Frontal cortex (tissue), 3 donors: ENCODE measurements at regions not wholly inside any gene's neighbourhood (a gene's known extent, or its start where the extent isn't known, plus 50 kb on each side); places are given as distances from the start of the nearest gene placed in this dataset.
"Not testable (repeated sequence)": the region's sequence is repeated elsewhere in the genome, so short reads cannot be mapped to it uniquely, and the experiment has no call there.

ENCODE experiments used
- DNase-seq, 2 donors: peaks; one replicate each; pipeline ENCODE4 v3.0.0; 2012; ENCODE audit warnings: low spot score in 2 of 2
- FAIRE-seq: peaks from 2 replicates; lab custom pipeline; 2012; peaks lifted over from hg19 to GRCh38; lab: Jason Lieb, UNC
- donor health status: control.
- donor health status: control.
- donor health status: control.

- not testable (repeated sequence) for DNase-seq, FAIRE-seq
Measured at GRCh38 chrX:74098407-74098806, 205.6 kb upstream of the ZCCHC13 start.

- DNase-seq (no peak), FAIRE-seq (no peak)
Measured at GRCh38 chrX:74090049-74090448, 213.9 kb upstream of the ZCCHC13 start.

GRCh38 chrX:74085642-74086236 is 218.2 kb upstream of the ZCCHC13 start:
- FAIRE-seq = no peak
- no peak for DNase-seq

GRCh38 chrX:74080165-74080564 is 223.8 kb upstream of the ZCCHC13 start:
- no peak for DNase-seq
- no peak for FAIRE-seq

GRCh38 chrX:74065831-74066390 is 213.4 kb upstream of the XIST start:
- no peak for FAIRE-seq
- no peak for DNase-seq

GRCh38 chrX:74063426-74064155 is 211.1 kb upstream of the XIST start:
- no peak for DNase-seq
- FAIRE-seq = no peak

- FAIRE-seq (no peak), DNase-seq (no peak)
Measured at GRCh38 chrX:74061879-74062278, 209.4 kb upstream of the XIST start.

GRCh38 chrX:74049126-74049525 is 196.6 kb upstream of the XIST start:
- no peak for FAIRE-seq
- DNase-seq = no peak

GRCh38 chrX:74034066-74034465 is 181.6 kb upstream of the XIST start:
- not testable (repeated sequence) for FAIRE-seq, DNase-seq

- not testable (repeated sequence) for FAIRE-seq, DNase-seq
Measured at GRCh38 chrX:74031527-74031926, 179.0 kb upstream of the XIST start.

GRCh38 chrX:74030766-74031165 is 178.3 kb upstream of the XIST start:
- DNase-seq = not testable (repeated sequence)

GRCh38 chrX:74025145-74025544 is 172.6 kb upstream of the XIST start:
- not testable (repeated sequence) for DNase-seq, FAIRE-seq

More at GRCh38 chrX:74030766-74031165, 178.3 kb upstream of the XIST start:
- FAIRE-seq = not testable (repeated sequence)

- FAIRE-seq = no peak
- no peak for DNase-seq
Measured at GRCh38 chrX:74023203-74023602, 170.7 kb upstream of the XIST start.

- DNase-seq (no peak), FAIRE-seq (no peak)
Measured at GRCh38 chrX:74018253-74018652, 165.7 kb upstream of the XIST start.

GRCh38 chrX:74015379-74016019 is 163.0 kb upstream of the XIST start:
- DNase-seq (peak; percentile 12 to 17), FAIRE-seq (peak; percentile 8)

- FAIRE-seq (no peak), DNase-seq (no peak)
Measured at GRCh38 chrX:74009041-74009440, 156.5 kb upstream of the XIST start.

- FAIRE-seq = no peak
- no peak for DNase-seq
Measured at GRCh38 chrX:73992019-73992418, 139.5 kb upstream of the XIST start.

- FAIRE-seq (no peak), DNase-seq (no peak)
Measured at GRCh38 chrX:73987166-73987565, 134.7 kb upstream of the XIST start.

GRCh38 chrX:73979551-73980131 is 127.1 kb upstream of the XIST start:
- FAIRE-seq = no peak

GRCh38 chrX:73977542-73978169 is 125.1 kb upstream of the XIST start:
- DNase-seq = no peak
- FAIRE-seq = no peak

More at GRCh38 chrX:73979551-73980131, 127.1 kb upstream of the XIST start:
- no peak for DNase-seq
